Umbilical cord (tissue), 1 donor: ENCODE measurements at regions not wholly inside any gene's neighbourhood (a gene's known extent, or its start where the extent isn't known, plus 50 kb on each side); places are given as distances from the start of the nearest gene placed in this dataset.
A peak's percentile ranks its signal among the peaks of the same experiment; 100 is the strongest.
"Not testable (repeated sequence)": the region's sequence is repeated elsewhere in the genome, so short reads cannot be mapped to it uniquely, and the experiment has no call there.

Source experiments
- DNase-seq: peaks from one replicate; pipeline ENCODE4 v3.0.0-alpha.2; 2015; ENCODE audit warnings: low spot score

DNA sequence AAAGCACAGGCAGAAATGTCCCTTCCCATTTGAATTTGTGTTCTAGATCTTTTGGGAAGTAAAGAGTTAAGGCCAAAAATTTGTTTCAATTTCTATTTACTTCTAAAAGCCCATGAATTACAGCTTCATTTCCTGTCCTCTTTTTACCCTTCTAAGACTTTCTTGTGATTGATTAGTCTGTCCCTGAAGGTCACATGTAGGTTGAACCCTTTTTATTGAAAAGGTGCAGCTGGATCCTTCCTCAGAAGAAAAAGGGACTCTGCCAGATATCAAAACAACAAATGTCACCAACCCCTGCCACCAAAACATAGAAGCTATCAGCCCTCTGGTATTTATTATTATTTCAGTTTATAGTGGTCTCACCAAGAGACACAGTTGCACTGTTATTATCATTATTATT is 424.9 kb upstream of the DPP6 start:
- no peak for DNase-seq

DNA sequence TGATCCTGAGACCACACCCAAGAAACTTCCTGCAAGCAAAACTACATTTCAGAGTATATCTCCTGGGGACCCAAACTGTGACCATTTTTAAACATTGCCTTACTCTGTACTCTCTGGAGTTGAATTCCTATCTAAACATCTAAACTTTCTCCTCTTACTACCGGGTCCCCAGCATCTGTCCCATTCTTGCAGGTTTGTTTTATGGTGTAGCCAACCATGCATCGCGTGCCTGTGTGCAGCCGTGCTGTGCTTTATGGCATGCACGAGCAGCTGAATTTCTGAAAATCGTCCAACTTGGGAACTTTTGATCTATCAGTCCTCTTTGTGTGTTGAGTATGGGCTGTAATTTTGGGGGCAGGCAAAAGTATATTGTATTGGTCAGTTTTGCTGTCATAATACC is 423.8 kb upstream of the DPP6 start:
- no peak for DNase-seq

DNA sequence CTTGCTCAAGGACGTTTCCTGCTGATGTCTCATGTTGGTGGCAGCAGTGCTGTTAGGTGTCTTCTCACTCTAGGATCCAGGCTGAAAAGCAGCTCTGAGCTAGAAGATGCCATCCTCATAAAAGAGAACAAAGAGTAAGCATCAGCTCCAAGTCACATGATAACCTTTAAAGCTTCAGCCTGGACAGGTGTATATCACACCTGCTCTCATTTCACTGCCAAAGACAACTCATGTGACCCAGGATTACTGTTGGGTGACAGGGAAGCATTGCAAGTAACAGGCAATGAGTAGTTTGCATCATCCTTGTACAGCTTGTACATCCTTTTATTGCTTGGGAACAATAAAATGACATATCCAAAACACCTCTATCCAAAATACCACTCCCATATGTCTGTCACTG is 423.4 kb upstream of the DPP6 start:
- no peak for DNase-seq

- no peak for DNase-seq
Measured at GRCh38 chr7:153638821-153639435, 413.3 kb upstream of the DPP6 start.

GRCh38 chr7:153640586-153640985 is 411.6 kb upstream of the DPP6 start:
- no peak for DNase-seq

DNA sequence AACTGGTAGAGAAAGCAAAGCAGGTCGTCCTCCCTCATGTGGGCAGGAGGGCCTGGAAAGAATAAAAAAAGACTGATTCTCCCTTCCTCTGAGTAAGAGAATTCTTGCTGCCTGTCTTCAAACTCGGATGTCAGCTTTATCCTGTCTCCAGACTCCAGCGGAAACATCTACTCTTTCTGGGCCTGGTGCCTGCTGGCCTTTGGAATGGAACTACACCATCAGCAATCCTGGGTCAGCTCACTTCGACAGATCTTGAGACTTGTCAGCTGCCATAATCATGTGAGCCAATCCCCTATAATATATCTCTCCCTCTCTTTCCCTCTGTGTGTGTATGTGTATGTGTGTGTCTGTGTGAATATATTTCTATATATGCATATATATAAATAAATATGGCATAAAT is 411.0 kb upstream of the DPP6 start:
- peak; percentile 17 for DNase-seq

GRCh38 chr7:153642989-153643388 is 409.2 kb upstream of the DPP6 start:
- DNase-seq, result no peak

- DNase-seq, result no peak
Measured at GRCh38 chr7:153657182-153657800, 394.9 kb upstream of the DPP6 start.

- no peak for DNase-seq
Measured at GRCh38 chr7:153675131-153675530, 377.1 kb upstream of the DPP6 start.

DNA sequence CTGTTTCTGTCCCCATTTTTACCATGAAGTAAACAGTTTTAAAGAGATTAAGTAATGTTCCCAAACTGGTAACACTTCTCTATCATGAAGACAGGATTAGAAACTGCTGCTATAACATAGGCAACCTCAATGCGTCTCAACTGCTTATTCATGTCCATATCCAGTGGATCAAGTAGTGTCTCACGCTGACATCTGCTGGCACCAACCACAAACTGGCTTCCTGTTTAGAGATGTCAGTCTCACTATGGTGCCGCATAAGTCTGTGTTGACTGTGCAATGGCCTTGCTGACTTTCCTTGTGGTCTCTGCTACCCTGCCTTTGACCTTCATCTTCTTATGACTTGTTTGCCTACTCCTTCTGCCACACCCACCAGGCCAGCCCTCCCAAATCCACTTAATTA is 369.6 kb upstream of the DPP6 start:
- peak; percentile 3 for DNase-seq

DNA sequence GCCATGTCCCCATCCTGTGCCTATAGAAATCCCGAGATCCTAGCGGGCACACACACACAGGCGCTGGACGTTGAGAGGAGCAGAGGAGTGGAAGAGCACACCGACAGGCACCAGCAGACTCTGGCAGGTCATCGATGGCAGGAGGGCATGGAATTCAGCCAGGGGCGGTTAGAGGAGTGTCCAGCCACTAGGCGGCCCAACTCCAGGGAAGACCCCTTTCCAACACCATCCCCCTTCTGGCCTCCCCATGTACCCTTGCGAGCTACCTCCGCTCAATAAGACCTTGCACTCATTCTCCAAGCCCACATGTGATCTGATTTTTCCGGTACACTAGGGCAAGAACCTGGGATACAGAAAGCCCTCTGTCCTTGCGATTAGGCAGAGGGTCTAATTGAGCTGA is 356.0 kb upstream of the DPP6 start:
- no peak for DNase-seq

DNA sequence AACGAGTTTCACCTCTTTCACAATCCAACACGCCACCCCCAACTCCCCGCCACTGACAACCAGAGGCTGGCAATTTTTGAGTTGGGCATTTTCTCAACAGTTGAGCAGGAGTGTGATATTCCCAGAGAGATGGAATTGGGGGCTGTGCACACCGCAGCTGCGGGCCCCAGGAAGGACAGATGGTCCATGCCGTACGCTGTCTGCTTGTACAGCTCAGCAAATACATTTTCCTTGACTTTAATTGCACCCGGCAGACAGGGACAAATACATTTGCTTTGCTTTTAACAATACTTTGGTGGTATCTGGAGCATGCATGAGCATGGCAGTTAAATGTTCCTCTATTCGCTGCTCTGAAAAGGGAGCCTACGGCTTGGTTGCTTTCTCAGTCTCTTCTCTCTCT is 354.2 kb upstream of the DPP6 start:
- DNase-seq, result no peak

DNA sequence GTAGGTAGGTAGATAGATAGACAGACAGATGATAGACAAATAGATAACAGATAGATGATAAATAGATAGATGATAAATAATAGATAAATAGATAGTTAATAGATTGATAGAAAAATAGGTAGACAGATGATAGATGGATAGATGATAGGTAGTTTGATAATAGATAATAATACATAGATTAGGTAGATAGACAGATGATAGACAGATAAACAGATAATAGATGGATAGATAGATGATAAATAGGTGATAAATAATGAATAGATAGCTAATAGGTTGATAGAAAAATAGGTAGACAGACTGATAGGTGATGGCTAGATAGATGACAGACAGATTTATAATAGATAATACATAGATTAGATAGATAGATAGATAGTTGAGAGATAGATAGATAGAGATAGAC is 350.5 kb upstream of the DPP6 start:
- DNase-seq, result no peak

- not testable (repeated sequence) for DNase-seq
Measured at GRCh38 chr7:153723892-153724291, 328.3 kb upstream of the DPP6 start.

GRCh38 chr7:153731504-153731903 is 320.7 kb upstream of the DPP6 start:
- not testable (repeated sequence) for DNase-seq

GRCh38 chr7:153743434-153743833 is 308.8 kb upstream of the DPP6 start:
- not testable (repeated sequence) for DNase-seq

DNA sequence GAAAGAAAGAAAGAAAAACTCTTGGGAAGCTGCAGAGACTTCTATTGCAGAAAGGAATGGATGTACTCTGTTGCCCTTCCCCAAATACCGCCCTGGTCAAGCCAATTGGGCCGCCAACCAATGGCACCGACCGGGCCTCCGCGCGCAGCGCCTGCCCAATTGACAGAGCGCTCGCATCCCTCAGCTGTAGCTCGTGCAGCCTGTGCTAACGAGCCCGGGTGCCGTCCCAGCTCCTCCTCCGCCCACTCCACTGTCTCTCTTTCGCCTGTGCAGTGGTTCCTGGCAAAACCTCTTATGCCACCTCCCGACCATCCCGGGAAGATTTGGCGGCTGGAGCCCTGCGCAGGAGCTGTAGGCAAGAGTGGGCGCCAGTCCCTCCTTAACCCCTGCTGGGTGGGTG is 304.2 kb upstream of the DPP6 start:
- peak; percentile 2 for DNase-seq

DNA sequence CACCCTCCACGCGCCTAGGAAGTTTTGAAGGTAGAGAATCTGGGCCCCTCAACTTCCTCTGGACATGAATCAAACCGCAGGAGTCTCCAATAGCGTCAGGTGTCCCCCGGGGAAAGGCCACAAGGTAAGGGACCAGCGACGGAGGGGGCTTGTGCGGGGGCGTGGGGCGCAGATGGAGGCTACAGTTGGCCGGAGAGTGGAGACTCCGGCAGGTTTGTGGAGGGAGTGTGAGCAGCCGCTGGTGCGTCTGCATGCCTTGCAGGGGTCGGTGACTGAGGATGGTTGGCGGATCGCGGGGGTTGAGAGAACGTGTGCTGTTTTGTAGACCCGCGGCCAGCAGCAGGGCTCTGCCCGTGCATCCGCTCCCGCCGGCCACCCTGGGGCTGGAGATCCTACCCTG is 303.3 kb upstream of the DPP6 start:
- not testable (repeated sequence) for DNase-seq

- DNase-seq, result not testable (repeated sequence)
Measured at GRCh38 chr7:153765869-153766268, 286.3 kb upstream of the DPP6 start.

- not testable (repeated sequence) for DNase-seq
Measured at GRCh38 chr7:153766926-153767325, 285.3 kb upstream of the DPP6 start.

- DNase-seq, result no peak
Measured at GRCh38 chr7:153772966-153773365, 279.2 kb upstream of the DPP6 start.

- DNase-seq, result not testable (repeated sequence)
Measured at GRCh38 chr7:153776940-153777339, 275.3 kb upstream of the DPP6 start.

DNA sequence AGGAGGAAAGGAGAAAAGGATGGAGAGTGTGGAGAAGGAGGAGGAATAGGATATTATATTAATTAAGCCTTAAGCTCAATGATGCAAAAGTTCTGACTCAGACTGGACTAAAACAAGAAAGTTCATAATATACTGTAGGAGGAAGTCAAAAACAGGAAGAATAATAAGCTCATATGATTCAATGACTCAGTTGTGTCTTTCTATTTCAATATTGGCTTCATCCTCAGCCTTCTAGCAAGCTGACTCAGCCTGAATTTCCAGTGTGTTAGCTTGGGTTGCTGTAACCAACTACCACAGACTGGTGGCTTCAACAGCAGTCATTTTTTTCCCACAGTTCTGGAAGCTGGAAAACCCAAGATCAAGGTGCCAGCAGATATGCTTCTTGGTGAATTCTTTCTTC is 254.8 kb upstream of the DPP6 start:
- DNase-seq, result not testable (repeated sequence)

- DNase-seq, result no peak
Measured at GRCh38 chr7:153808117-153808516, 244.1 kb upstream of the DPP6 start.
